HFFc6 (cell line): ENCODE measurements at regions not wholly inside any gene's neighbourhood (a gene's known extent, or its start where the extent isn't known, plus 50 kb on each side); places are given as distances from the start of the nearest gene placed in this dataset.
A peak's percentile ranks its signal among the peaks of the same experiment; 100 is the strongest.

ENCODE experiments used
- DNase-seq: peaks from one replicate; pipeline ENCODE4 v3.0.0-alpha.2; 2018
- H3K27ac Mint-ChIP-seq: 2 replicates; pipeline ENCODE4 v1.8.0; 2020; ENCODE audit warnings: mild to moderate bottlenecking, mixed read lengths
- H3K27me3 Mint-ChIP-seq: 2 replicates; pipeline ENCODE4 v1.8.0; 2021; ENCODE audit warnings: mild to moderate bottlenecking, moderate library complexity, mixed read lengths; ENCODE audit not compliant: insufficient read depth
- H3K36me3 Mint-ChIP-seq: 2 replicates; pipeline ENCODE4 v1.8.0; 2021; ENCODE audit warnings: low read depth, mixed read lengths
- H3K4me1 Mint-ChIP-seq: 2 replicates; pipeline ENCODE4 v1.8.0; 2020; ENCODE audit warnings: low read depth, mixed read lengths
- H3K4me3 Mint-ChIP-seq: 2 replicates; pipeline ENCODE4 v1.8.0; 2020; ENCODE audit warnings: mild to moderate bottlenecking, moderate library complexity, mixed read lengths
- H3K9me3 Mint-ChIP-seq: 2 replicates; pipeline ENCODE4 v1.8.0; 2020; ENCODE audit warnings: mild to moderate bottlenecking, mixed read lengths
- TF ChIP-seq, protein P1 (sequence below): fragments of 200-600 bp; sonication (generic); IDR thresholded peaks from 2 replicates; pipeline ENCODE4 v1.5.0; 2021; ENCODE audit warnings: antibody characterized with exemption, mild to moderate bottlenecking

GRCh38 chr4:147355032-147355656 is 125.8 kb upstream of the EDNRA start:
- no peak for DNase-seq
- no peaks in the 10 kb centered on the region for H3K27me3 Mint-ChIP-seq

GRCh38 chr4:147355847-147356246 is 125.0 kb upstream of the EDNRA start:
- peaks cover 27% of the 10 kb centered on the region for H3K4me1 Mint-ChIP-seq
- peak overlapping the region; percentile 25; the same call in 1 of the 2 replicates for H3K27ac Mint-ChIP-seq
- H3K4me3 Mint-ChIP-seq: no peak overlapping the region
- no peaks in the 10 kb centered on the region; the same call in none of the 2 replicates for H3K36me3 Mint-ChIP-seq
- DNase-seq: peak; percentile 71
- peaks cover 17% of the 10 kb centered on the region for H3K9me3 Mint-ChIP-seq
- TF ChIP-seq, protein P1, sequence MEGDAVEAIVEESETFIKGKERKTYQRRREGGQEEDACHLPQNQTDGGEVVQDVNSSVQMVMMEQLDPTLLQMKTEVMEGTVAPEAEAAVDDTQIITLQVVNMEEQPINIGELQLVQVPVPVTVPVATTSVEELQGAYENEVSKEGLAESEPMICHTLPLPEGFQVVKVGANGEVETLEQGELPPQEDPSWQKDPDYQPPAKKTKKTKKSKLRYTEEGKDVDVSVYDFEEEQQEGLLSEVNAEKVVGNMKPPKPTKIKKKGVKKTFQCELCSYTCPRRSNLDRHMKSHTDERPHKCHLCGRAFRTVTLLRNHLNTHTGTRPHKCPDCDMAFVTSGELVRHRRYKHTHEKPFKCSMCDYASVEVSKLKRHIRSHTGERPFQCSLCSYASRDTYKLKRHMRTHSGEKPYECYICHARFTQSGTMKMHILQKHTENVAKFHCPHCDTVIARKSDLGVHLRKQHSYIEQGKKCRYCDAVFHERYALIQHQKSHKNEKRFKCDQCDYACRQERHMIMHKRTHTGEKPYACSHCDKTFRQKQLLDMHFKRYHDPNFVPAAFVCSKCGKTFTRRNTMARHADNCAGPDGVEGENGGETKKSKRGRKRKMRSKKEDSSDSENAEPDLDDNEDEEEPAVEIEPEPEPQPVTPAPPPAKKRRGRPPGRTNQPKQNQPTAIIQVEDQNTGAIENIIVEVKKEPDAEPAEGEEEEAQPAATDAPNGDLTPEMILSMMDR: no peak
- no peaks in the 10 kb centered on the region for H3K27me3 Mint-ChIP-seq

More at GRCh38 chr4:147355032-147355656, 125.8 kb upstream of the EDNRA start:
- Mint-ChIP-seq H3K27ac (no peak overlapping the region), H3K36me3 (no peaks in the 10 kb centered on the region; the same call in none of the 2 replicates), H3K9me3 (peaks cover 17% of the 10 kb centered on the region), H3K4me3 (no peak overlapping the region), H3K4me1 (peaks cover 21% of the 10 kb centered on the region)
- TF ChIP-seq, protein P1: no peak

DNA sequence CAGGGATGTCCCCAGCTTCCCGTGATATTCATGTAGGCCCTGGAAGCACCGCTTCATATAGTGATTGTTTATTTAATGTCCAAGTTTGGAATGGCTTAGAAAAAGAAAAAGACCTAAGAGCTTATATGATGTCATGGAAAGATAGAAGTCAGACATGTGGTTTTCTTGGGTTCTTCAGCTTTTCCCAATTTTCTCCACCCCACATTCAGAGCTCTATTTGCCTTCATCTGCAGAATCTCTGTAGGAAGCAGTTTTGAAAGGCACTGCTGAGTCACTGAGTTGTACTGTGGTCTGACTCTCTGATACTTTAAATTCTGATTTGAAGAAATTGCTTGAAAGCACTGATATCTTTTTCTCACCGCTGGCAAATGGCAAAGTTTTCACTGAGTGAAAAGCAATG is 120.6 kb upstream of the EDNRA start:
- Mint-ChIP-seq H3K4me3 (no peak overlapping the region), H3K9me3 (no peaks in the 10 kb centered on the region), H3K4me1 (peaks cover 46% of the 10 kb centered on the region), H3K27ac (peak overlapping the region; percentile 84), H3K27me3 (no peaks in the 10 kb centered on the region; the same call in 1 of the 2 replicates), H3K36me3 (no peaks in the 10 kb centered on the region)
- TF ChIP-seq, protein P1: no peak
- DNase-seq: peak; percentile 55

DNA sequence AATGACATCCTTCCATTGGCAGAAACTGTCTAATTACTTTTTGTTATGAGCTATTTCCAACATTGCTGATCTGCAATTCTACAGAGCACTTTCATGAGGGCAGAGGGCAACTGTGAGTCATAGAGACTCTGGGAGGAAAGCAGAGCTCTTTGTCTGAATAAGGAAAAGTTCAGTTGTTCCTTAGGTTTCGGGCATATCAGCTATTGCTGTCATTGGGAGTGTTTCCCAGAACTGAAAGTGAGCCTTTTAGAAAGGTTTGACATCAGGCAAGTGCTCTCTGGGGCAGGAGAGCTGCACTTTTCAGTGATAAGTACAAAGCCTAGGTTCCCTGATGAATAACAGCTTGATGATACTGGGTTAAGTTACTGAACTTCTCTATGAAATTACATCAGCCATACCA is 119.2 kb upstream of the EDNRA start:
- peaks cover 46% of the 10 kb centered on the region for H3K4me1 Mint-ChIP-seq

GRCh38 chr4:147362938-147363337 is 118.0 kb upstream of the EDNRA start:
- Mint-ChIP-seq H3K27ac (no peak overlapping the region), H3K4me3 (no peak overlapping the region), H3K4me1 (peaks cover 49% of the 10 kb centered on the region), H3K9me3 (no peaks in the 10 kb centered on the region), H3K27me3 (peaks cover 2% of the 10 kb centered on the region), H3K36me3 (no peaks in the 10 kb centered on the region)
- DNase-seq: no peak
- TF ChIP-seq, protein P1: no peak

More for the DNA sequence above, 119.2 kb upstream of the EDNRA start:
- H3K9me3 Mint-ChIP-seq: no peaks in the 10 kb centered on the region
- H3K36me3 Mint-ChIP-seq: no peaks in the 10 kb centered on the region
- no peak overlapping the region for H3K4me3 Mint-ChIP-seq
- peak overlapping the region; percentile 80 for H3K27ac Mint-ChIP-seq
- peak; percentile 72 for DNase-seq
- peaks cover 2% of the 10 kb centered on the region for H3K27me3 Mint-ChIP-seq
- TF ChIP-seq, protein P1: no peak
